Epithelial cell of proximal tubule (primary cell): ENCODE measurements at regions not wholly inside any gene's neighbourhood (a gene's known extent, or its start where the extent isn't known, plus 50 kb on each side); places are given as distances from the start of the nearest gene placed in this dataset.
A peak's percentile ranks its signal among the peaks of the same experiment; 100 is the strongest.

ENCODE experiments used
- DNase-seq: peaks from one replicate; pipeline ENCODE4 v3.0.0-alpha.2; 2011; ENCODE audit warnings: low read depth
- H3K4me3 ChIP-seq: 2 replicates; pipeline ENCODE4 v1.5.1; 2011; ENCODE audit warnings: low read depth, mild to moderate bottlenecking, low read length
- CTCF ChIP-seq: conservative IDR thresholded peaks from 2 replicates; pipeline ENCODE4 v1.5.1; 2012; ENCODE audit warnings: low read depth, mild to moderate bottlenecking, low read length

GRCh38 chr7:29619111-29619510 is 55.5 kb downstream of the PRR15 start:
- H3K4me3 ChIP-seq = no peak overlapping the region
- no peak for DNase-seq
- TF ChIP-seq CTCF = no peak

- DNase-seq = no peak
- no peak overlapping the region for H3K4me3 ChIP-seq
- TF ChIP-seq CTCF = no peak
These were observed 56.4 kb downstream of the PRR15 start for GRCh38 chr7:29619848-29620555.

- no peak overlapping the region for H3K4me3 ChIP-seq
- DNase-seq = no peak
- no peak for TF ChIP-seq CTCF
These were observed 56.9 kb downstream of the PRR15 start for GRCh38 chr7:29620556-29620930.

- peak; percentile 75 for DNase-seq
- H3K4me3 ChIP-seq = no peak overlapping the region
These were observed 59.0 kb downstream of the PRR15 start for GRCh38 chr7:29622335-29623265.

GRCh38 chr7:29623973-29624372 is 60.3 kb downstream of the PRR15 start:
- no peak for TF ChIP-seq CTCF
- no peak for DNase-seq

More at GRCh38 chr7:29622335-29623265, 59.0 kb downstream of the PRR15 start:
- no peak for TF ChIP-seq CTCF

GRCh38 chr7:29626730-29627129 is 63.1 kb downstream of the PRR15 start:
- DNase-seq = no peak
- no peak overlapping the region for H3K4me3 ChIP-seq
- no peak for TF ChIP-seq CTCF

More at GRCh38 chr7:29623973-29624372, 60.3 kb downstream of the PRR15 start:
- no peak overlapping the region for H3K4me3 ChIP-seq
